ENCODE measurements at regions not wholly inside any gene's neighbourhood (a gene's known extent, or its start where the extent isn't known, plus 50 kb on each side); places are given as distances from the start of the nearest gene placed in this dataset.

DNA sequence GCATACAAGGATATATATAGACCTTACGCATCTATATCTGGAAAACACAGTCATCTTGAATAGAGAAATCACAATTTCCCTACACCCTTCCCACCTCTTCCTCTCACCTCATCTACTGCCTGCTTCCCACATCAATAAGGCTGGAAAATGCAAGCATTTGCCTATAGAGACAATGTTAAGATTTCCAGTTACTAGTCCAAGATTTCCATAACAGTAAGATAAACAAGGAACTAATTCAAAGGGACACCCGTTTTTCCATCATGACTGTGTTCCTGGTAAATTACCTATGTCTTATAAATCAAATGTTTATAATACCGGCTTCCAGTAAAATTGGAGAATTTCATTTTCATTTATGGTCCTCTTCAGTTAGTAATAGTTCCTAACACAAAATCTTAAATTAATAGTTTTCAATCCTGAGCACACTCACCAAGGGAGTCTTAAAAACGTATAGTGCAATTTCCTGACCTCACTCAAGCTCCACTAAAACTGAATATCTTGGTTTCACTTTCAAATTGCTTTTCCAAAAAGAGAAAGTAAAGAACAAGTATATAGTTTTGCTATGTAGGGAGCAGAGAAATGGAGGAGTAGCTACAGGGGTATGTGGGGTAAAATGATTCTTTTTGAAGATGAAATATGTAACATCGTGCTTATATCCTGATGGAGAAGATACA is 398.7 kb downstream of the PLPP3 start:
- FAIRE-seq (no peak), DNase-seq (ENCODE audit: low read depth in 1 of 2, low spot score in 2 of 2) (no peak)
- no peaks in the 10 kb centered on the region for H3K27me3 ChIP-seq (replicated peaks in 1 of 4; ENCODE audit: control insufficient read depth in 3 of 4, extremely low read depth in 1 of 4, insufficient read depth in 3 of 4, low read length in 3 of 4)
- H4K91ac ChIP-seq (replicated peaks; ENCODE audit: insufficient read length, low read length) = peak overlapping the region; percentile 6
- no peak overlapping the region for H3K9ac ChIP-seq (replicated peaks in 1 of 4; ENCODE audit: extremely low read depth in 1 of 4, low read depth in 3 of 4, low read length in 3 of 4)
- no peak overlapping the region for H4K5ac ChIP-seq (ENCODE audit: insufficient read length, low read depth, low read length)
- H4K8ac ChIP-seq (ENCODE audit: extremely low read depth, insufficient read depth, low read length) = no peak overlapping the region
- WGBS, 2 experiments (ENCODE audit: extremely low coverage in 1 of 2, insufficient coverage in 1 of 2, insufficient read length in 1 of 2, insufficient replicate concordance in 2 of 2, low coverage in 1 of 2, low lambda C conversion rate in 2 of 2, missing lambda C conversion rate in 1 of 2) = 88% methylated on average over 5 of the region's 5 CpGs; no CpG with 5 or more reads in 1 of the 2 experiments
- no peak overlapping the region for H2BK15ac ChIP-seq (ENCODE audit: low read length)
- no peak overlapping the region for H2BK120ac ChIP-seq (replicated peaks; ENCODE audit: low read depth, low read length)
- no peak overlapping the region for H3K14ac ChIP-seq (ENCODE audit: insufficient read length)
- H3K4me1 ChIP-seq (replicated peaks in 1 of 4; ENCODE audit: control insufficient read depth in 3 of 4, insufficient read depth in 4 of 4, low read length in 3 of 4) = peaks cover 0 to 6% (median 1%) of the 10 kb centered on the region in 4 experiments; a peak in 4 of 7 replicates
- no peak overlapping the region for H3K4ac ChIP-seq (replicated peaks; ENCODE audit: insufficient read length, low read depth, low read length)
- H2AFZ ChIP-seq (ENCODE audit: low read length) = no peak overlapping the region
- no peaks in the 10 kb centered on the region for H3K36me3 ChIP-seq (ENCODE audit: control insufficient read depth in 2 of 4, insufficient read depth in 4 of 4, low read length in 3 of 4)
- H3K18ac ChIP-seq (ENCODE audit: extremely low read depth, low read length) = no peak overlapping the region
- no peak overlapping the region for H3K56ac ChIP-seq (replicated peaks; ENCODE audit: insufficient read length, low read depth, low read length)
- H3K4me2 ChIP-seq (ENCODE audit: insufficient read depth in 1 of 2, low read depth in 2 of 2, low read length in 2 of 2) = no peak overlapping the region
- H4K20me1 ChIP-seq (replicated peaks in 1 of 2; ENCODE audit: control insufficient read depth in 1 of 2, insufficient read depth in 2 of 2, low read length in 2 of 2) = no peaks in the 10 kb centered on the region
- H2BK20ac ChIP-seq (ENCODE audit: low read length) = no peak overlapping the region
- POLR2A ChIA-PET (ENCODE audit: partially characterized antibody) = no interaction called here
- H3K27ac ChIP-seq (ENCODE audit: low read depth, low read length) = no peak overlapping the region
- H2BK12ac ChIP-seq (ENCODE audit: low read depth, low read length) = no peak overlapping the region
- no peak overlapping the region for H3K4me3 ChIP-seq (ENCODE audit: extremely low read depth in 1 of 4, insufficient read depth in 2 of 4, low read depth in 3 of 4, low read length in 4 of 4)
- no peaks in the 10 kb centered on the region for H3K23me2 ChIP-seq (ENCODE audit: low read depth, low read length)
- no peak overlapping the region for H2AK5ac ChIP-seq (ENCODE audit: low read depth, low read length)
- TF ChIP-seq SIN3A (conservative IDR thresholded peaks at IDR 0.05 in 1 of 2, IDR thresholded peaks at IDR 0.05 in 1 of 2; ENCODE audit: low read depth in 1 of 2, low read length in 2 of 2) (no peak), CHD2 (IDR thresholded peaks at IDR 0.05; ENCODE audit: low read length) (no peak), MAFK (IDR thresholded peaks at IDR 0.05; ENCODE audit: low read depth, low read length) (no peak), POU5F1 (IDR thresholded peaks at IDR 0.05; ENCODE audit: low read depth, low read length) (no peak), TAF7 (optimal IDR thresholded peaks at IDR 0.05; ENCODE audit: borderline replicate concordance, low read depth, low read length) (no peak), TEAD4 (IDR thresholded peaks at IDR 0.05; ENCODE audit: low read depth, low read length) (no peak), TCF12 (IDR thresholded peaks at IDR 0.05; ENCODE audit: low read depth, low read length) (no peak), GABPA (IDR thresholded peaks at IDR 0.05; ENCODE audit: borderline replicate concordance, insufficient read depth, low read length) (no peak), CTBP2 (IDR thresholded peaks at IDR 0.05; ENCODE audit: borderline replicate concordance, insufficient read depth, insufficient read length, low read length) (no peak), ASH2L (IDR thresholded peaks at IDR 0.05; ENCODE audit: low read length) (no peak), SP1 (IDR thresholded peaks at IDR 0.05; ENCODE audit: low read depth, low read length) (no peak), YY1 (IDR thresholded peaks at IDR 0.05; ENCODE audit: low read depth, low read length) (no peak)
- CTCF ChIA-PET (ENCODE audit: partially characterized antibody) = interaction anchor here (0.8 to 1.5 kb wide), 2 partner anchors 10 to 11 kb away, joined by 3 to 4 read pairs; no protein-coding TSS in a partner anchor
- no peaks in the 10 kb centered on the region for H3K9me3 ChIP-seq (ENCODE audit: insufficient read depth in 2 of 2, low read depth in 1 of 2, low read length in 1 of 2)
- no peaks in the 10 kb centered on the region for H3K79me2 ChIP-seq (ENCODE audit: control insufficient read depth in 1 of 2, insufficient read depth in 2 of 2, low read length in 2 of 2)
- H2BK5ac ChIP-seq (ENCODE audit: low read depth, low read length) = no peak overlapping the region
- no peak overlapping the region for H3K23ac ChIP-seq (ENCODE audit: insufficient read length)
- H3K79me1 ChIP-seq (ENCODE audit: low read depth, low read length) = no peaks in the 10 kb centered on the region
